ENCODE measurements at regions not wholly inside any gene's neighbourhood (a gene's known extent, or its start where the extent isn't known, plus 50 kb on each side); places are given as distances from the start of the nearest gene placed in this dataset.

GRCh38 chr12:78395961-78396360 is 468.6 kb upstream of the SYT1 start:
- TF ChIP-seq CTCF (IDR thresholded peaks at IDR 0.05) (no peak), ZFX (IDR thresholded peaks at IDR 0.05; ENCODE audit: borderline replicate concordance) (no peak)

All from 22Rv1 (cell line).